ENCODE measurements at regions not wholly inside any gene's neighbourhood (a gene's known extent, or its start where the extent isn't known, plus 50 kb on each side); places are given as distances from the start of the nearest gene placed in this dataset.

DNA sequence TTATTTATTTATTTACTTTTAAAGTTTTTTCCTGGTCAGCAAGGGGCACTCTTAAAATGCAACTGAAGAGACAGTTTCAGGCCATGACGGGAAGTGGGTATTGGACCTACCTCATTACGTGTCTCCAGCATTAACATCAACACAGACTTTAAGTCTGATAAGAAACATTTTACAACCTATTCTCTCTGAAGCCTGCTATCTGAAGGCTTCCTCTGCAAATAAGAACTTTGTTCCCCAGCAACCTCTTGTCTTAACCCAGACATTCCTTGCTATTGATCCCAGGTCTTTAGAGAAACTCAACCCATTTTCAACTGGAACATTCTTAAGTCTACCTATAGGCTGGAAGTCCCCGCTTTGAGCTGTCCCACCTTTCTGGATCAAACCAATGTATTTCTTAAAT, 258.3 kb upstream of the TMPRSS15 start:
- Histone ChIP-seq H3K4me1 (ENCODE audit: control insufficient read depth, insufficient read depth, low read length) (peaks cover 4% of the 10 kb centered on the region), H3K27ac (ENCODE audit: low read depth, low read length) (no peak overlapping the region), H3K4me3 (ENCODE audit: low read depth, low read length) (no peak overlapping the region), H3K36me3 (ENCODE audit: control insufficient read depth, insufficient read depth, low read length) (no peaks in the 10 kb centered on the region), H3K9me3 (ENCODE audit: control insufficient read depth, insufficient read depth, low read length) (no peaks in the 10 kb centered on the region), H3K27me3 (ENCODE audit: control insufficient read depth, insufficient read depth, low read length) (no peaks in the 10 kb centered on the region)
- 100% methylated on average over 2 of the region's 3 CpGs for WGBS (ENCODE audit: insufficient coverage)
- no peak for DNase-seq (ENCODE audit: low read depth in 4 of 6, low spot score in 6 of 6)

DNA sequence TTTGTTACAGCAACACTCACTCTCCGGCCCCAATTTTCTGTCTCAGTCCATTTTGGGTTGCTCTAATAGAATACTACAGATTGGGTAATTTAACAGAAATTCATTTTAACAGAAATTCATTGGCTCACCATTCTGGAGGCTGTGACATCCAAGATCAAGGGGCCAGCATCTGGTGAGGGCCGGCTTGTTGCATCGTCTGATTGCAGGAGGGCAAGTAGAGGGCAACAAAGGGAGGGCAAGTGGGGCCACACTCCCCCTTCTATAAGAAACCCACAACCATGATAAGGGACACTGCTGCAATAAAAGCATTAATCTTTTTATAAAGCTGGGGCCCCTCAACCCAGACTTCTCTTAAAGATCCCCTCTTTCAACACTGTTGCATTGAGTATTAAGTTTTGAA, 260.1 kb upstream of the TMPRSS15 start:
- H3K27ac ChIP-seq (ENCODE audit: low read depth, low read length) = no peak overlapping the region
- no peak overlapping the region for H3K4me3 ChIP-seq (ENCODE audit: low read depth, low read length)
- H3K27me3 ChIP-seq (ENCODE audit: control insufficient read depth, insufficient read depth, low read length) = no peaks in the 10 kb centered on the region
- no peak for DNase-seq (ENCODE audit: low read depth in 4 of 6, low spot score in 6 of 6)
- WGBS (ENCODE audit: insufficient coverage) = no CpG with 5 or more reads among the region's 3 CpGs
- H3K36me3 ChIP-seq (ENCODE audit: control insufficient read depth, insufficient read depth, low read length) = no peaks in the 10 kb centered on the region
- peaks cover 4% of the 10 kb centered on the region for H3K4me1 ChIP-seq (ENCODE audit: control insufficient read depth, insufficient read depth, low read length)
- no peaks in the 10 kb centered on the region for H3K9me3 ChIP-seq (ENCODE audit: control insufficient read depth, insufficient read depth, low read length)

DNA sequence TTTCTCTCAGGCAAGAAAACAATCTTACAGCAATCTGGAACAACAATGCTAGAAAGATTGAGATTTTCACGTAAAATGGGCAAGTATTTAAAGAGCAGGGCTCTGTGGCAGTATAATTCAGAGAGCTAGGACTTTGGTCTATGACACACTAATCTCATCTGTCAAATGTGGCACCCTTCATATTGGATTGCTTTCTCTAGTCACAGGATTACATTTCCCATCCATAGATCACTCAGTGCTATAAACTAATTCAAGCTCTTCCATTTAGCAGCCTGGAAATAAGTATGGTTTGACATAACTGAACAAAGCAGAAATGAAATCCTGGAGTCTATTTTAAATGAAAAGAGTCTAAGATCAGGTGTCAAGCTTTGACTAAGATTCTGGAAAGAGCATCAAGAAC, 263.1 kb upstream of the TMPRSS15 start:
- no peaks in the 10 kb centered on the region for H3K27me3 ChIP-seq (ENCODE audit: control insufficient read depth, insufficient read depth, low read length)
- WGBS (ENCODE audit: insufficient coverage) = 100% methylated on average over 1 of the region's 1 CpG
- H3K4me3 ChIP-seq (ENCODE audit: low read depth, low read length) = no peak overlapping the region
- H3K4me1 ChIP-seq (ENCODE audit: control insufficient read depth, insufficient read depth, low read length) = peaks cover 4% of the 10 kb centered on the region
- no peaks in the 10 kb centered on the region for H3K36me3 ChIP-seq (ENCODE audit: control insufficient read depth, insufficient read depth, low read length)
- peak in 1 of 6 donors; percentile 15 for DNase-seq (ENCODE audit: low read depth in 4 of 6, low spot score in 6 of 6)
- no peak overlapping the region for H3K27ac ChIP-seq (ENCODE audit: low read depth, low read length)
- H3K9me3 ChIP-seq (ENCODE audit: control insufficient read depth, insufficient read depth, low read length) = no peaks in the 10 kb centered on the region

DNA sequence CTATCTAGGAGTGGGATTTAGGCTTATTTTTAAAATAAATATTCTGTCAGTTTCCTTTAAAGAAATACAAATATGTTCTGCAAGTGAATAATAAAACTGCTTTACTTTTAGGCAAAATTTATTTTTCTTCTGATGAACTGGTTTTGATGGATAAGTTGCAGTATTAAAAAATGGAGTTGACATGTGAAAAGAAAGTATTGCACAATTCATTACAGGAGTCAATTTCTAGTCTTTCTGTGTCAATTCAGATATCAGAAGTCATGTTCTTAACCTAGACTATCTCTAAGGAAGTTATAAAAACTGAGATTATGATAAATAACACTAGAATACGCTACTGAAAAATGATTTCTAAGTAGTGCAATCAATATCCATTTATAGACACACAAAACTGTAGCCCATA, 270.2 kb upstream of the TMPRSS15 start:
- no peaks in the 10 kb centered on the region for H3K9me3 ChIP-seq (ENCODE audit: control insufficient read depth, insufficient read depth, low read length)
- no peaks in the 10 kb centered on the region for H3K27me3 ChIP-seq (ENCODE audit: control insufficient read depth, insufficient read depth, low read length)
- H3K4me1 ChIP-seq (ENCODE audit: control insufficient read depth, insufficient read depth, low read length) = no peaks in the 10 kb centered on the region
- H3K27ac ChIP-seq (ENCODE audit: low read depth, low read length) = no peak overlapping the region
- H3K4me3 ChIP-seq (ENCODE audit: low read depth, low read length) = no peak overlapping the region
- no peaks in the 10 kb centered on the region for H3K36me3 ChIP-seq (ENCODE audit: control insufficient read depth, insufficient read depth, low read length)
- no CpG with 5 or more reads among the region's 1 CpG for WGBS (ENCODE audit: insufficient coverage)
- DNase-seq (ENCODE audit: low read depth in 4 of 6, low spot score in 6 of 6) = no peak

DNA sequence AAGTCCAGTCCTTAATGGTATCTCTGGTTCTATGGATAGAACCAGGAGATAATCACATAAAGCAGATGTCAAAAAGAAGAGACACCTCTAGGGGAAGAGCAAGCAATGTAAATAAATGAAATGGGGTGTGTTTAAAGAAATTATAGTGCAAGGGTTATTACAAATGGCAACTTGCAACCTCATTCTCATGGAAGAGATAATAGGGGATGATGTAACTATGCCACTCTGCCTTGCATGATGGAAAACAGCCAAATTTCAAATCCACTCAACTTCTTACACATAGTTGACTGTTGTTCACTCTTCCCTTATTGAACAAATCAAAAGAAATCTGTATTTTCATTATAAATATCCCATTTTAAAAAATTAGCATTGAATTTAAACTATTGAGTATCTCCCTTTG, 274.0 kb upstream of the TMPRSS15 start:
- H3K27me3 ChIP-seq (ENCODE audit: control insufficient read depth, insufficient read depth, low read length) = no peaks in the 10 kb centered on the region
- H3K4me3 ChIP-seq (ENCODE audit: low read depth, low read length) = no peak overlapping the region
- no peak for DNase-seq (ENCODE audit: low read depth in 4 of 6, low spot score in 6 of 6)
- no peaks in the 10 kb centered on the region for H3K4me1 ChIP-seq (ENCODE audit: control insufficient read depth, insufficient read depth, low read length)
- H3K9me3 ChIP-seq (ENCODE audit: control insufficient read depth, insufficient read depth, low read length) = no peaks in the 10 kb centered on the region
- no peak overlapping the region for H3K27ac ChIP-seq (ENCODE audit: low read depth, low read length)
- no peaks in the 10 kb centered on the region for H3K36me3 ChIP-seq (ENCODE audit: control insufficient read depth, insufficient read depth, low read length)

DNA sequence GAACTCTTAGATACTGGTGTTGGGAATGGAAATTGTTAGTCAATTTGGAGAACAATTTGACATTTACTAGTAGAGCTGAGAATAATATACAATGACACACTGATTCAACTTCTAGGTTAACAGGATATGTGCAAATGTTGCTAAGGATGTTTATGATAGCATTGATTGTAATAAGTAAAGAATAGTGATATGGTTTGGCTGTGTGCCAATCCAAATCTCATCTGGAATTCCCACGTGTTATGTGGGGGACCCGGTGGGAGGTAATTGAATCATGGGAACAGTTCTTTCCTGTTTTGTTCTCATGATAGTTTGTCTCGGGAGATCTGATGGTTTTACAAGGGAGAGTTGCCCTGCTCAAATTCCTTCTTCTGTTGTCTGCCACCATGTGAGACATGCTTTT, 302.4 kb upstream of the TMPRSS15 start:
- no peak overlapping the region for H3K27ac ChIP-seq (ENCODE audit: low read depth, low read length)
- H3K27me3 ChIP-seq (ENCODE audit: control insufficient read depth, insufficient read depth, low read length) = no peaks in the 10 kb centered on the region

DNA sequence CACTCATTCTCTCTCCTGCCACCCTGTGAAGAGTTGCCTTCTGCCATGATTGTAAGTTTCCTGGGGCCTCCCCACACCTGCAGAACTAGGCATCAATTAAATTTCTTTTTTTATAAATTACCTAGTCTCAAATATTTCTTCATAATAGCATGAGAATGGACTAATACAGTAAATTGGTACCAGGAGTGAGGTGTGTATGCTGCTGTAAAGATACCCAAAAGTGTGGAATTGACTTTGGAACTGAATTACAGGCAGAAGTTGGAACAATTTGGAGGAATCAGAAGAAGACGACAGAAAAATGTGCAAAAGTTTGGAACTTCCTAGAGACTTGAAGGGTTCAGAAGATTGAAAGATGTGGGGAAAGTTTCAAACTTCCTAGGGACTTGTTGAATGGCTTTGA, 308.1 kb upstream of the TMPRSS15 start:
- H3K27me3 ChIP-seq (ENCODE audit: control insufficient read depth, insufficient read depth, low read length) = no peaks in the 10 kb centered on the region
- no peaks in the 10 kb centered on the region for H3K36me3 ChIP-seq (ENCODE audit: control insufficient read depth, insufficient read depth, low read length)
- peaks cover 3% of the 10 kb centered on the region for H3K9me3 ChIP-seq (ENCODE audit: control insufficient read depth, insufficient read depth, low read length)
- no peaks in the 10 kb centered on the region for H3K4me1 ChIP-seq (ENCODE audit: control insufficient read depth, insufficient read depth, low read length)
- DNase-seq (ENCODE audit: low read depth in 4 of 6, low spot score in 6 of 6) = no peak
- WGBS (ENCODE audit: insufficient coverage) = 80% methylated on average over 1 of the region's 1 CpG
- no peak overlapping the region for H3K27ac ChIP-seq (ENCODE audit: low read depth, low read length)
- H3K4me3 ChIP-seq (ENCODE audit: low read depth, low read length) = no peak overlapping the region

More for the DNA sequence above, 302.4 kb upstream of the TMPRSS15 start:
- H3K4me3 ChIP-seq (ENCODE audit: low read depth, low read length) = no peak overlapping the region
- no peaks in the 10 kb centered on the region for H3K9me3 ChIP-seq (ENCODE audit: control insufficient read depth, insufficient read depth, low read length)
- WGBS (ENCODE audit: insufficient coverage) = 22% methylated on average over 2 of the region's 3 CpGs
- no peak for DNase-seq (ENCODE audit: low read depth in 4 of 6, low spot score in 6 of 6)
- H3K4me1 ChIP-seq (ENCODE audit: control insufficient read depth, insufficient read depth, low read length) = no peaks in the 10 kb centered on the region
- no peaks in the 10 kb centered on the region for H3K36me3 ChIP-seq (ENCODE audit: control insufficient read depth, insufficient read depth, low read length)

DNA sequence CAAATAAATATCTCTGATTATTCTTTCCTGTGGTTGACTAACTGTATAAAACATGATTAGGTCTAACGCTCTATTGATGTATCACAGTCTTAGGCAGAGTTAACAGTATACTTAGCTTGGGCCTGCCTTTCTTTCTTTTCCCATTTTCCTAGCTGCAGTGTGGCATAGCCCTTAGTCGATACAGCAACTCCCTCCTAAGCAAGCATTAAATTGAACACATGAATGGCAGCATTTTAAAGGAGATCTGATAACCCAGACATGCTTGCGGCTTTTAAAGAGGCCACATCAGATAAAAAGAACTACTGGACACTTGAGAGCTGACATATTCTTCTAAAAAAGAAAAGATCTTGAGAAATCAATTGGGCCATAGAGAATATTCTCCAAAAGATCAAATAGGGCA, 312.0 kb upstream of the TMPRSS15 start:
- Histone ChIP-seq H3K27me3 (ENCODE audit: control insufficient read depth, insufficient read depth, low read length) (no peaks in the 10 kb centered on the region), H3K4me1 (ENCODE audit: control insufficient read depth, insufficient read depth, low read length) (no peaks in the 10 kb centered on the region), H3K36me3 (ENCODE audit: control insufficient read depth, insufficient read depth, low read length) (no peaks in the 10 kb centered on the region), H3K9me3 (ENCODE audit: control insufficient read depth, insufficient read depth, low read length) (peaks cover 3% of the 10 kb centered on the region), H3K4me3 (ENCODE audit: low read depth, low read length) (no peak overlapping the region), H3K27ac (ENCODE audit: low read depth, low read length) (no peak overlapping the region)
- DNase-seq (ENCODE audit: low read depth in 4 of 6, low spot score in 6 of 6) = peak in 2 of 6 donors; percentile 4 to 31
- 43% methylated on average over 1 of the region's 3 CpGs for WGBS (ENCODE audit: insufficient coverage)

DNA sequence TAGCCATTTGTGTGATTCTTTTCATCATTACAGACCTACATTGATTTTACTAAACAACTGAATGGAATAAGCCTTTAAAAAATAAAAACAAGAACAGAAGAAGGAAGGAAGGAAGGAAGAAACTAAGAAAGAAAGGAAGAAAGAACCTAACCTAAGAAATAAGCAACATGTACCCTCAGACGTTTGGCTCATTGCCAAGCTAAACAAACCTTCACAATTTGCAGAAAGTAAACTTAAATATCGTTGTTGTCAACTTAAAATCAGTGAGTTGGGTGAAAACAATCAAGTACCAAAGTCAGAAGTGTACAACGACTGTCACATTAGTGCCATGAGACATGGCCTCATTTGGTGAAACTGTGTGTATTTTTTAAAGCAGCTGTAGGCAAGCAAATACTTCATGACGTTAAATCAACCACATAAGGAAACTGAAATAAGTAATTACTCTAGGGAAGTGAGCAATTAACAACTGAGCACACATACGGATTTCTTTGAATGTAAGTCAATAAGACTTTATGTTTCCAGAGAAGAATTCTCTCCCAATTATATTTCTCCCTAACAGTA, 313.1 kb upstream of the TMPRSS15 start:
- H3K9me3 ChIP-seq (ENCODE audit: control insufficient read depth, insufficient read depth, low read length) = peaks cover 3% of the 10 kb centered on the region
- WGBS (ENCODE audit: insufficient coverage) = no CpG with 5 or more reads among the region's 5 CpGs
- H3K27me3 ChIP-seq (ENCODE audit: control insufficient read depth, insufficient read depth, low read length) = no peaks in the 10 kb centered on the region
- DNase-seq (ENCODE audit: low read depth in 4 of 6, low spot score in 6 of 6) = peak in 1 of 6 donors; percentile 4
- no peak overlapping the region for H3K4me3 ChIP-seq (ENCODE audit: low read depth, low read length)
- no peak overlapping the region for H3K27ac ChIP-seq (ENCODE audit: low read depth, low read length)
- H3K4me1 ChIP-seq (ENCODE audit: control insufficient read depth, insufficient read depth, low read length) = no peaks in the 10 kb centered on the region
- no peaks in the 10 kb centered on the region for H3K36me3 ChIP-seq (ENCODE audit: control insufficient read depth, insufficient read depth, low read length)

DNA sequence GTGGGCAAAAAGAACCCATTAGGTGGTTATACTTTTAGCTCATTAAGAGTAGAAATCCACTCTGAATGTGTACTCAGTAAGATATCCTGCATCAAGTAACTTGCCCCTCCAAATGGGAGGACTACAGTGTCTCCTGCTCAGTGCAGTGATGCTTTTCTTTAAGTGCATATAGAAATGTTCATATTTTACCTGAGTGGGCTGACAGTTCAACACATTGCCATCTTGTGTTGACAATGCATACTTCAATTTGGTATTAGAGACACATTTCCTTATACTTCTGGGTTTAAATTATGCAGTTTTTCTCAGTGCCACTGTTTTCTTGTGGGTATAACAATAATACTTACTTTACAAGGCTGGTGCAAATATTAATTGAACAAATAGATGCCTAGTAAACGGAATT, 318.6 kb upstream of the TMPRSS15 start:
- Histone ChIP-seq H3K4me3 (ENCODE audit: low read depth, low read length) (no peak overlapping the region), H3K4me1 (ENCODE audit: control insufficient read depth, insufficient read depth, low read length) (no peaks in the 10 kb centered on the region), H3K27me3 (ENCODE audit: control insufficient read depth, insufficient read depth, low read length) (no peaks in the 10 kb centered on the region), H3K9me3 (ENCODE audit: control insufficient read depth, insufficient read depth, low read length) (no peaks in the 10 kb centered on the region), H3K36me3 (ENCODE audit: control insufficient read depth, insufficient read depth, low read length) (no peaks in the 10 kb centered on the region), H3K27ac (ENCODE audit: low read depth, low read length) (no peak overlapping the region)
- WGBS (ENCODE audit: insufficient coverage) = no CpG with 5 or more reads among the region's 1 CpG
- no peak for DNase-seq (ENCODE audit: low read depth in 4 of 6, low spot score in 6 of 6)

Data from spinal cord (tissue), 9 donors.